ENCODE measurements at regions not wholly inside any gene's neighbourhood (a gene's known extent, or its start where the extent isn't known, plus 50 kb on each side); places are given as distances from the start of the nearest gene placed in this dataset.

- Histone ChIP-seq H2AFZ (ENCODE audit: low read depth, low read length, severe bottlenecking) (no peak overlapping the region), H3K27me3 (ENCODE audit: low read length) (no peaks in the 10 kb centered on the region), H3K9ac (ENCODE audit: low read length) (no peak overlapping the region), H3K9me2 (replicated peaks; ENCODE audit: insufficient read depth, low read length) (no peaks in the 10 kb centered on the region), H3K4me2 (ENCODE audit: low read depth, low read length, poor library complexity, severe bottlenecking) (no peak overlapping the region), H3K9me3 (ENCODE audit: insufficient read depth, low read length) (no peaks in the 10 kb centered on the region), H3K4me3 (ENCODE audit: insufficient read depth, low read length, poor library complexity, severe bottlenecking) (no peak overlapping the region), H3K79me2 (ENCODE audit: insufficient read depth, low read length) (no peaks in the 10 kb centered on the region), H3F3A (ENCODE audit: insufficient read depth) (no peaks in the 10 kb centered on the region), H3K27ac (ENCODE audit: low read depth, low read length) (no peak overlapping the region), H3K36me3 (ENCODE audit: low read length) (no peaks in the 10 kb centered on the region), H4K20me1 (ENCODE audit: low read depth, low read length) (no peaks in the 10 kb centered on the region)
- TF ChIP-seq CTCF (IDR thresholded peaks at IDR 0.05; ENCODE audit: insufficient read depth, low read length, poor library complexity, severe bottlenecking) (no peak), EZH2phosphoT487 (conservative IDR thresholded peaks at IDR 0.05; ENCODE audit: low read length) (no peak)
Observed at GRCh38 chr20:6705926-6706548, 61.4 kb upstream of the BMP2 start.

- Histone ChIP-seq H3K79me2 (ENCODE audit: insufficient read depth, low read length) (no peaks in the 10 kb centered on the region), H2AFZ (ENCODE audit: low read depth, low read length, severe bottlenecking) (no peak overlapping the region), H3F3A (ENCODE audit: insufficient read depth) (no peaks in the 10 kb centered on the region), H3K36me3 (ENCODE audit: low read length) (no peaks in the 10 kb centered on the region), H3K9ac (ENCODE audit: low read length) (no peak overlapping the region), H3K9me3 (ENCODE audit: insufficient read depth, low read length) (no peaks in the 10 kb centered on the region), H3K27me3 (ENCODE audit: low read length) (no peaks in the 10 kb centered on the region), H3K4me2 (ENCODE audit: low read depth, low read length, poor library complexity, severe bottlenecking) (no peak overlapping the region), H4K20me1 (ENCODE audit: low read depth, low read length) (no peaks in the 10 kb centered on the region), H3K9me2 (replicated peaks; ENCODE audit: insufficient read depth, low read length) (no peaks in the 10 kb centered on the region), H3K4me3 (ENCODE audit: insufficient read depth, low read length, poor library complexity, severe bottlenecking) (no peak overlapping the region), H3K27ac (ENCODE audit: low read depth, low read length) (no peak overlapping the region)
- TF ChIP-seq EZH2phosphoT487 (conservative IDR thresholded peaks at IDR 0.05; ENCODE audit: low read length), result no peak
- TF ChIP-seq CTCF (IDR thresholded peaks at IDR 0.05; ENCODE audit: insufficient read depth, low read length, poor library complexity, severe bottlenecking), result no peak
Observed at GRCh38 chr20:6705106-6705766, 62.2 kb upstream of the BMP2 start.

GRCh38 chr20:6704132-6704861, 63.2 kb upstream of the BMP2 start:
- Histone ChIP-seq H3K79me2 (ENCODE audit: insufficient read depth, low read length) (no peaks in the 10 kb centered on the region), H4K20me1 (ENCODE audit: low read depth, low read length) (no peaks in the 10 kb centered on the region), H3K9me3 (ENCODE audit: insufficient read depth, low read length) (no peaks in the 10 kb centered on the region), H3K4me2 (ENCODE audit: low read depth, low read length, poor library complexity, severe bottlenecking) (no peak overlapping the region), H2AFZ (ENCODE audit: low read depth, low read length, severe bottlenecking) (no peak overlapping the region), H3K9ac (ENCODE audit: low read length) (no peak overlapping the region), H3K36me3 (ENCODE audit: low read length) (no peaks in the 10 kb centered on the region), H3K27me3 (ENCODE audit: low read length) (no peaks in the 10 kb centered on the region), H3K4me3 (ENCODE audit: insufficient read depth, low read length, poor library complexity, severe bottlenecking) (no peak overlapping the region), H3K9me2 (replicated peaks; ENCODE audit: insufficient read depth, low read length) (no peaks in the 10 kb centered on the region), H3K27ac (ENCODE audit: low read depth, low read length) (no peak overlapping the region), H3F3A (ENCODE audit: insufficient read depth) (no peaks in the 10 kb centered on the region)
- TF ChIP-seq CTCF (IDR thresholded peaks at IDR 0.05; ENCODE audit: insufficient read depth, low read length, poor library complexity, severe bottlenecking) (no peak), EZH2phosphoT487 (conservative IDR thresholded peaks at IDR 0.05; ENCODE audit: low read length) (no peak)

Measured in SU-DHL-6 (cell line).